ENCODE measurements at regions not wholly inside any gene's neighbourhood (a gene's known extent, or its start where the extent isn't known, plus 50 kb on each side); places are given as distances from the start of the nearest gene placed in this dataset.
A peak's percentile ranks its signal among the peaks of the same experiment; 100 is the strongest.

DNA sequence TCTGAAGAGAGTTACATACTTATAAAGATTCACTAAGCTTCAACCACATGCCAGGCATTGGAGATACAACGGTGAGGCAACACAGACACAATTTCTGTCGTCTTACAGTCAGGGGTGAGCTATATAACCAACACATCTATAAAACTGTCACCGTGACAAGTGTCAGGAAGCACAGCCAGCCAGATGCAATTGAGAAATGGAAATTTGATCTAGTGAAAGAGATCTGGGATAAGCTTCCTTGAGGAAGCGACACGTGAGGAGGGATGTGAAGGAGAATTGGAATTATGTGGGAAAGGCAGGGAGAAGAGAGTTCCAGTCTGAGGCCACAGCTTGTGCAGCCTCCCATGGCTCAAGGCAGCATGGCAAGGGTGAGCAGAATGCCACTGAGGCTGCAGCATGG is 50.9 kb upstream of the ZNF354B start:
- no peak for DNase-seq

DNA sequence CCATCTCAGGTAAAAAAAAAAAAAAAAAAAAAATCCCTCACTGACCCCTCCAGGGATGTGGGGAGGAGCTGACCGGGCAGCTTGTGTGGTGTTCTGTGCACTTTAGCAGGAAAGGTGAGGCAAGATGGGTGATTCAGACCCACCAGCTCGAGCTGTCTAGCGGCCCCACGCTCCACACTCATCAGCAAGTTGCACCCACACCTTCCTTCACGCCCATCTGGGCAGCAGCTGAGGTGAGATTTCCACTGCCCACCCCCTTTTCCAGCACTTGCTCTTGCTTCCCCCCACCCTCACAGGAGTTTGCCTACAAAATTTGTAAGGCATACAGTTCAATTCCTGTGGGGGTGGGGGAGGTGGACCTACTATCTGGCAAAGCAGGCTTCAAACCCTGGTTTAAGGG is 58.7 kb upstream of the ZNF354B start:
- no peak for DNase-seq

DNA sequence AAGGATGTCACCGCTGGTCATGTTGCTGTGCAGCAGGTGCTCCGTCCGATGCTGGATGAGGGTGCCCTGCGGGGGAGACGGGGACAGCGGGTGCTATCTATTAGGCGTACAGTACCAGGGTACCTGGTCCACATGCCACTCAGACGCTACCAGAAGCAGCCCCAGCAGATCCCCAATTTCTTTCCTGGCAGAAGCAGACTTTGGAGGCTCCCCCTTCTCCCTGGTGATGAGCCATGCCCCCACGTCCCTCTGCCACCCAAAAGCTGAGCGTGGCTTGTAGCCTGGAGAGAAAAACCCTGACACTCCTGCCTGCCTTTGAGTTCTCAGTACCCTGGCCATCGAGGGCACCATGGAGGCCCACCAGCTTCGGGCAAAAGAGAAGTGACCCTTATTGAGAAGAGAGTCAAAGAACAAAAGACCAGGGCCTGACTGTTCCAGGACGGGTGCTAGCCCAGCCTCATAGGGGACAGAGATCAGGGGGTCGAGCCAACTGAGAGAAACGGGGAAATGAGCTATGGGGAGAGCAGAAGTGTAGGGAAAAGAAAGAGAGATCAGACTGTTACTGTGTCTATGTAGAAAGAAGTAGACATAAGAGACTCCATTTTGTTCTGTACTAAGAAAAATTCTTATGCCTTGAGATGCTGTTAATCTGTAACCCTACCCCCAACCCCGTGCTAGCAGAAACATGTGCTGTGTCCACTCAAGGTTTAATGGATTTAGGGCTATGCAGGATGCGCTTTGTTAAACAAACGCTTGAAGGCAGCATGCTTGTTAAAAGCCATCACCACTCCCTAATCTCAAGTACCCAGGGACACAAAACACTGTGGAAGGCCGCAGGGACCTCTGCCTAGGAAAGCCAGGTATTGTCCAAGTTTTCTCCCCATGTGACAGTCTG is 62.0 kb upstream of the ZNF354B start:
- DNase-seq = no peak

DNA sequence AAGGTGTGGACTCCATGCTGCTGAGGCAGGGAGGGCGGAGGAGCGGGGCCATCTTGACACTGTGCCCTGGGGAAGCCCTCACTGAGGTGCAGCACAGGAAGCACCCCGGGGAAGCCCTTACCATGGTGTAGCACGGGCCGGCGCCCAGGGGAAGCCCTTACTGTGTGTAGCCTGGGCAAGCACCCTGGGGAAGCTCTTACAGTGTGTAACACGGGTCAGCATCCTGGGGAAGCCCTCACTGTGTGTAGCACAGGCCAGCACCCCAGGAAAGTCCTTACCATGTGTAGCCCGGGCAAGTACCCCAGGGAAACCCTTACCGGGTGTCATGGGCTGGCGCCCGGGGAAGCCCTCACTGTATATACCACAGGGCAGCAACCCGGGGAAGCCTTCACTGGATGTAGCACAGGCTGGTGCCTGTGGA is 62.6 kb upstream of the ZNF354B start:
- no peak for DNase-seq

DNA sequence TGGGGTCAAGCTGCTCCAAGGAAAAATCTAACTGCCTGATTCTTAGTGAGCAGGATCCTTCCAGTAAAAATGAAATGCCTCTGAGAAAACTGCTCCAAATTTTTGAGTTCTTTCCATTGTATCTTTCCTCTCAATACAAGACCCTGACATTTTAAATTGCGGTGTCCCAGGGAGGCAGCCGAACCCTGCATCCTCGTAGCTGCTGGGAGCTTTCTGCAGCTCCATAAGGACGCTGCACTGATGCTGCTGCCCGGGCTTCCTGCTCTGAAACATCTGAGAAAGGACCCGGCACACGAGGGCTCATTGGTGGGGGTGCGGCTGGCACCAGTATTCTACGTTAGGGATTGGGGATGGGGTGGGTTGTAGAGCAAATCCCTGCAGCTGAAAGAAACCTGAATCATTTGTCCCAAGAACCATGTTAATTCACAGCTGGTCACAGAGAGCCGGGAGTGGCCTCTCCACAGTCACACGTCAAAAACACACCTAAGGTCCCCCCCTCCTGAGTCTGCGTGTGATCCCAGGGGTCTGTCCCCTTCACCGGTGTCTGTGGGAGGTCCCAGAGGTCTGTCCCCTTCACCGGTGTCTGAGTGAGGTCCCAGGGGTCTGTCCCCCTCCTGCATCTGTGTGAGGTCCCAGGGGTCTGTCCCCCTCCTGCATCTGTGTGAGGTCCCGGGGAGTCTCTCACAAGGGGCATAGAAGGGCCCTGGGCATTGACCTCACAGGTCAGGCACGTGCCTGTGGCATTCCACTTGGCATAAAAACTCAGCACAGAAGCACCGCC is 63.4 kb upstream of the ZNF354B start:
- no peak for DNase-seq

DNA sequence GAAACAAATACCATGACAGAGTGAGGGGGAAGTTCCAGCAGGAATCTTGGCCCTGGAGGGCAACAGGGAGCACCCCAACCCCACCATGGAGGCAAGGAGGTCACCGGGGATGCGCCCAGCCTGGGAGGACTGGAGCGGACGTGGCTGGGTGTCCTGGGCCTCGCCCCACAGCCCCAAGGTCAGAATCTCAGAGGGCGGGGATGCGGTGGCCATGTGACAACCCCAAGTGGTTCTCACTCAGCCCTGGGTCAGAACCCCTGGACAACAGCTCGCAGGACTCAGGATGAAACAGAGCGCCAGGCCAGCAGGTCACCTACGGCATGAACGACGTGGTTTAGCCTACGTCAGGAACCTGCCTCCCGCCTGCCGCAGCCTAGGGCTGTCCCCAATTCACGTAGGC is 64.0 kb upstream of the ZNF354A start:
- no peak for DNase-seq

DNA sequence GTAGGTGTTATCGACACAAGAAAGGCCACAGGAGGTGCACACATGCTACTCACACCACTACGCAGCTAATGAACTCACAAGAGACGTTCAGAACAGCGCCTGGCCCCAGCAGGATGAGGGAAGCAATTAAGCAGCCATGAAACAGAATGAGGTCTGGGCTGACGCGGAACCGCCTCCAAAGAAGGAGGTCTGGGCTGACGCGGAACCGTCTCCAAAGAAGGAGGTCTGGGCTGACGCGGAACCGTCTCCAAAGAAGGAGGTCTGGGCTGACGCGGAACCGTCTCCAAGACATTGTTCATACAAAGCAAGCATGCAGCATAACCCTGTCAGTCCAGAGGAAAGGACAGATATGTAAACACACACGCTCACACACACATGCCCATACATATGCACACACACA is 63.2 kb upstream of the ZNF354A start:
- DNase-seq = no peak

DNA sequence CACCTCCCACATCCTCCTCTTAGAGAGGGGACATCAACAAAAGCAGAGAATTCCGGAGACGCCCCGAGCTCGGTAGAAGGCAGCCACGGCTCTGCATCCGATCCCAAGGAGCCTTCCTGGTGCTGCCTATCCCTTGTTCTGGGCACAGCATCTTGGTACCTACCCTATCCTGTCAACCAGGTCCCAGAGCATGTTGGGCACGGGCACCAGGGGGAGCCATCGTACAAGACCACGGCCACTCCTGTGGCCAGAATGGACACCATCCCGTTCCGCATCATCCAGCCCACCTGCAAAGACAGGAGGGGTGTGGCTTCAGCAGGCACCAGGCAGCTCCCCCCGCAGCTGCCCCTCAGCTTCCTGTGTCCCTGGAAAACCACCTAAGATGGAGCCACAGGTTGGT is 62.7 kb upstream of the ZNF354A start:
- peak; percentile 60 to 85 for DNase-seq

DNA sequence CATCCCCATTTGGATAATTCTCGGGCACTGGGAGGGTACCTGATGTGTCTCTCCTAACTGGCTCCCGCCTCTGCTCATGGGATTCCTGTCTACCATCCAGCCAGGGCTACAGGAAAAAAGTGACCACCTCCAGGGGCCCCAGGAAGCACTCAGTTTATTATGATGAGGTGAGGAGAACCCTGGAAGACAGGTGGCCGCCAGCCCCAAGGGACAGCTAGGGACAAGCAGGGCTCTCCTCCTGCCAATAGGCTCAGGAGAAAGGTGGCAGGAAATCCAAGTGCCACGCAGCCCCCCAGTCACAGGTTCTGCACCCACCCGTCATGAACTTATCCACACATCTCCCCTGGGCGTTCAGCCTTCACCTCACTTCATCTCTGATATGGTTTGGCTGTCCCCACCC is 61.5 kb upstream of the ZNF354A start:
- DNase-seq = no peak

DNA sequence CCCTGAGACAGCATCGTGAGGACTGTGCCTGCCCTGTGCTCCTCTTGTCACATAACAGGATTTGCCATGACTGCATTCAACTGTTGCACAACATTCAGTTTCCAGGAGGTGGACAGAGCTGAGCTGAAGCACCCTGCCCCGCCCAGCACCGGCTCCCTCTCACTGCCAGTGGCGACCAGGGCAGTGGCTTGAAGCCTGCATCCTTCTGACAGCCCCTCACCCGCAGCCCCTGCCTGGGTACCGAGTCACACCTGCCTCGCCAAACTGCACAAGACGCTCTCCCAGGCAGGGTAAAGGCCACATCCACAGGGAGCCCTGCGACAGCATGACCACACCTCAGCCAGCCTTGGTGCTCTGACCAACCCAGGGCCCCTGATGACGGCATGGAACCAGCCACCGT is 59.9 kb upstream of the ZNF354A start:
- no peak for DNase-seq

DNA sequence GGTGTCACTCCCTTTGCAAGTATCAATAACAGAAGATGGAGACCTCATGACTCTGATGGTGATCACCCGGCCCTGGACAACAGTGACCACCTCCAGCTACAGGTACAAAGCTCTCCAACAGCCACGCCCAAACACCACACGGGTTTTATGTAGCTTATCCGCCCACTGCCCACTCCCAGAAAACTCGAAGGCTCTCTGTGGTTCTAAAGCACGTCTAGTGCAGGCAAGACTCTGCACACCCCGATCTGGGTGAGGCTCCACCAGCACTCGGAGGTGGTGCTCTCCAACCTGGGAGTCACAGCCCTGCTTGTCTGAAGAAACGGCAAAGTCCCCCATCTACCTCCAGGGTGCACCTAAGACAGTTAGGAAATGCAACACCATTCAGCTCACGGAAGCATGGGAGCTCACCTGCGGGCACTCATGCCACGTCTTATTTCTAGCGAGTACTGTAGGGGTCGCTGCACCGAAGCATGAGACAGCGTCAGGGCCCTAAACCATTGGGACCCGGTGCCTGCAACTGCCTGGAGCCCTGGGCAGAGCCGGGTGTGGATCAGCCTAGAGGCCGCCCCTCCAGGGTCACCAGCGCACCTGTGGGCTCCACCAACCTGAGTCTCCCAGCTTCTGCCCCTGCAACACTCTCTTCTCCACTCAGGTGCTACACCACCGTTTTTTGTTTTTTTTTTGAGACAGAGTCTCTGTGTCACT is 58.1 kb upstream of the ZNF354A start:
- DNase-seq = no peak

DNA sequence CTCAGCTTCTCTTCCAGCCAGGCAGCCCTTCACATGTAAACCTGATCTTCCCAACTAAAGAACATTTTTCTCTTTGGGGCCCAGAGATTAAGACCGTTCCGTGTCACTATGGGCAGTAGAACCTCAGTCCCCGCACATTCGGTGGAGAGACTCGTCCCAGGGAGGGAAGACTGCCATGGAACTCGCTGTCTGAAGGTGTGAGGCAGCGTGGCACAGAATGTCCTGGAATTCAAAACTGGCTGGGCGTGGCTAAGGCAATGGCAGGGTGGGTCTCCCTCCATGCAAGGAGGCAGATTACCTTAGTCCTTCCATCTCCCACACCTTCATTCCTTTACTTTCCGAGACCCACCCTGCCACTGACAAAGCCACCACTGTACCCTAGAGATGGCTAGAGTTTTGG is 57.4 kb upstream of the ZNF354A start:
- no peak for DNase-seq

DNA sequence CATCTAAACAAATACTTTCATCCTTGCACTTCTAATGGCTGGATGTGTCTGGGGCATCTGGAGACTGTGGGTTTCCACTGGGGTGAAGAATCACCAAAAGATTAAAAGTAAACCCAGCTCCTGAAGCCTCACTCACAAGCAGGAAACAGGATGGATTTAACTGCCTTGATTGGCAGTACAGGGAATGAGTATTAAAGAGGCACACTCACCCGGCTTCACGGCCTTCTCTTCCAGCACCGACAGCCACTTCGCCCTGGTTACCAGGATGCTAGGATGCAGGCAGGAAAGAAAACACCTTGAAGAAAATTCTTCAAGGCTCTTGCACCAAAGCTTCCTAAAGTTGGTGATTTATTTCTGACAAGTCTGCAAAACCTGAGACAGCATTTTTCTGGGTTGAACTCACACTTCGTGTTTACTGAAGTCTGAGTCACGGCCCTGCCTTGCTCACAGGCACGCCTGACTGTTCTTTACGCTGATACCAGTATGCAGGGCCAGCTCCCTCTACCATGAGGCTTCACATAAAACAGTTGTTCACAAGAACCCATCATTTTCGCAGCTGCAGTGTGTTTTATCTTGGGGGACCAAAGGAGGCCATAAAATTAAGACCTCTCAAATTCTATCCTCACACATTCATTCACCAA is 56.5 kb upstream of the ZNF354A start:
- no peak for DNase-seq

DNA sequence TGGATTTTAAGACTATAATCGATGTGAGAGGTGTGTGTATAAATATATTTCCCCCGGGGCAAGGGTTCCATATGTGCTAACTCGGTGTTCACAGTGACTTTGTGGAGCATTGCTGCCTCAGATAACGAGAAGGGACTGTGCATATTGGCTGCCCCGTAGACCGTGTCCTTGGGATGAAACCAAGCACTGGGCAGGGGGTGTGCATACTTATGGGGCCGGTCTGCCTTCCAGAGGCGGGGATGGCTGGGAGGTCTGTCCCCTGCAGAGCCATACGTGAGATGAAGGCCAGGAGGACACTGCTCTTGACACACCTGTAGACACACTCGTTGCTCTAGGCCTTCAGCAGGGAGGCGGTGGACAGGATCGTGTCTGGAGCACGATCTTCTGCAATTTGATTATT is 56.0 kb upstream of the ZNF354A start:
- no peak for DNase-seq

DNA sequence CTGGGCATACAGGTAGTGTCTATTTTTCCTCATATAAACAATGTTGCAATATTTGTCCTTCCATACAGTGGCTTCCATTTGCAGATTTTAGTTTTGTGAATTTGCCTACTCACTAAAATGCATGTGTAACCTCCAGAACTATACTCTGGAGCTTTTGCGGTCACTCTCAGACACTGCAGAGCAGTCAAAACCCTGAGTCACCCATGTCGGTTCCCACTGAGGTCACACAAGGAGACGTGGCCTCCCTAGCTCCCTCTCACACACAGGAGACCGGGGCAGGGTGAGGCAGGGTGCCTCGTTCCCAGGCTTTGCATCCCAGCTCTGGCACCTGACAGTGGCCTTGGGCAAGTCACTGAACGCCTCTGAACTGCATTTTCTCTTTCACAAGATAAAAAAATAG is 55.5 kb upstream of the ZNF354A start:
- no peak for DNase-seq

DNA sequence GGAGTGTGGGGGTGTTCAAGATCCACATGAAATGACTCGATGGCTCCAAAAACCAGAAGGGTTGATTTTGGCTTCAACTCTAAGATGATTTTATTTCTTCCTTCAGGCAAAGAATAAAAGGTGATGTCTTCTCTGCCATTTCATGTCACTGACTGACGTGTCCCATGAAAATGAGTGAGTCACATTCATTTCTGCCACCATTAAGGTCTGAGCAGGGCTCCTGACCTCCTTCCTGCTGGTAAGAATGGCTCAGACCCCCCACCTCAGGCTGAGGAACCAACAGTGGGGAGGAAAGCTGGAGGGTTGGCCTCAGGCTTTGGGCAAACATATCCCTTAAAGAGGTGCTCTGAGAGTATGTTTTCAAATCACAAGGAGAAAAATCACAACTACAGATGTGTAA is 53.9 kb upstream of the ZNF354A start:
- no peak for DNase-seq

DNA sequence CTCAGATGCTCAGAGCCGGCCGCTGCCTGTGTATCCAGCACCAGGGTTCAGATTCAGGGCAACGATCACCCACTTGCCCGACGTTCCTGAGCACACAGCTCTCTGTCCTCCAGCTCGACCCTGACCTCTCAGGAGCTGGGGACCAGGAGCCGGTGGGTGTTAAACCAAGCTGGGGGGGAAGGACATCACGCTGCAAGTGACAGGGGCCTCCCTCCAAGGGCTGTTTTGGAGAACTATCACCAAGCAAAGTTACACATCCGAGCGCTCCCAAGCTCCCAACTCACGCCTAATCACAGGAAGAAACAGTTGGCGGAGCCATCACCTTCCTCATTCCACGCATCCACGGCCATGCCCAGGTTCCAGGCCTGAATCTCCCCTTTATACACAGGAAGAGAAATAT is 51.5 kb upstream of the ZNF354A start:
- no peak for DNase-seq

DNA sequence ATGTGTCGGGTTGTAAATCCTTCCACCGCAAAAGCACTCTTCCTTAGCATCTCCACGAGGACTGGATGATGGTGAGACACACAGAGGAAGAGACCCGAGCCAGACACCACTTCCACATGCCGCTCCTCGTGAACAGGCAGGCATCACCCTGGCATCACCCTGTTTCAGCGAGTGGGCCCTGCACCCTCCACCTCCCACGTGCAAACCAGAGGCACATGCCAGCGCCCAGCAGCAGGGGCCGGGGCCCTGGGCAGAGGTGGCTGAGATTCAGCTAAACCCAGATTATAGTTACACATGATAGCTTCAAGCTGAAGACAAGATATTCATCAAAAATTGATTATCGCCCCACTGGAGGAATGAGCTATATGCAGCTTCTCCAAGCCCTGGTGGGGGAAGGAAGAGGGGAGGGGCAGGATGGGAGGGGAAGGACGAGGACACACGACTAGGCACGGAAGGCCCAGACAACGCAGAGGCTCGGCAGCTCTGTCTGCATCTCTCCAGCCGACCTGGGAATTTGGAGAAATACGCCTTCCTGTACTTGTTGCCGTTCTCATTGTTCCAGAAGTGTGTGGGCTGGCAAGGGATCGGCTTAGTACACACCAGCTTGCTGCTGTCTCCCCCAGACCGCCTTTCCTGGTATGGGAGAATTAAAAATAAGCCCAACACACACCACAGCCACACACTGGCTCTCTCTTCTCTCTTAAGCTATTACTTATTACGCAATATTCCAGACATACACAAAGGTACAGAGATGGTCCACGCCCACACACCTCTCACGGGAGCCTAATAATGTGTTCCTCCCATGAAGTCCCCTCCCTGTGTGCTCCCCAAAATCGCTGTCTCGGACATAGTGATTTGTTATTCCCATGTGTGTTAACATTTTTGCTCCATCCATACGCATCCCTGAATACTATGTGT is 50.4 kb upstream of the ZNF354A start:
- DNase-seq = no peak
